ENCODE measurements at regions not wholly inside any gene's neighbourhood (a gene's known extent, or its start where the extent isn't known, plus 50 kb on each side); places are given as distances from the start of the nearest gene placed in this dataset.

GRCh38 chr7:106501605-106502580, 159.1 kb downstream of the CCDC71L start:
- DNase-seq (ENCODE audit: low read depth, low spot score) (no peak), ATAC-seq (no peak)
- no peak overlapping the region for H3K27ac ChIP-seq (ENCODE audit: low read depth, low read length)
- H3K9me3 ChIP-seq (ENCODE audit: control insufficient read depth in 1 of 2, insufficient read depth in 1 of 2, low read depth in 1 of 2, low read length in 2 of 2) = no peaks in the 10 kb centered on the region
- H3K9me2 ChIP-seq (ENCODE audit: insufficient read depth) = no peaks in the 10 kb centered on the region
- H3K4me1 ChIP-seq (ENCODE audit: control insufficient read depth in 1 of 2, insufficient read depth in 2 of 2, low read length in 2 of 2) = no peaks in the 10 kb centered on the region
- no peak overlapping the region for H3K4me2 ChIP-seq (ENCODE audit: low read length)
- peak overlapping the region; percentile 12 for H2AFZ ChIP-seq (ENCODE audit: low read depth, low read length, poor library complexity, severe bottlenecking)
- TF ChIP-seq RAD21 (IDR thresholded peaks at IDR 0.05; ENCODE audit: low read depth) (no peak), ELF1 (IDR thresholded peaks at IDR 0.05; ENCODE audit: borderline replicate concordance, low read depth) (no peak), FOSL1 (IDR thresholded peaks at IDR 0.05; ENCODE audit: low read depth) (no peak), CTCF (IDR thresholded peaks at IDR 0.05 in 2 of 3, conservative IDR thresholded peaks at IDR 0.05 in 1 of 3; ENCODE audit: borderline replicate concordance in 1 of 3, insufficient read depth in 1 of 3, low read depth in 2 of 3, low read length in 2 of 3) (no peak), ZBTB33 (IDR thresholded peaks at IDR 0.05; ENCODE audit: extremely low read depth, insufficient replicate concordance, low read length) (no peak), ATF3 (IDR thresholded peaks at IDR 0.05) (no peak)
- H3K9ac ChIP-seq (ENCODE audit: low read length) = no peak overlapping the region
- intact Hi-C loops (cut with micrococcal nuclease) = no loop called here
- no peaks in the 10 kb centered on the region for H3K79me2 ChIP-seq (ENCODE audit: insufficient read depth, low read length)
- no peaks in the 10 kb centered on the region for H3K27me3 ChIP-seq (ENCODE audit: insufficient read depth, low read length)
- RAD21 ChIA-PET (ENCODE audit: low non-redundant PET in 1 of 2, low total read pairs in 2 of 2, uncharacterized antibody in 2 of 2, unreplicated experiment in 2 of 2) = interaction anchor here in 1 of 2 experiments (0.7 kb wide), 1 partner anchor 745 kb away, joined by 6 read pairs; no protein-coding TSS in a partner anchor
- CTCF ChIA-PET = no interaction called here
- no peak overlapping the region for H3K4me3 ChIP-seq (replicated peaks in 1 of 2; ENCODE audit: low read depth in 1 of 2, low read length in 2 of 2)
- no peaks in the 10 kb centered on the region for H3K36me3 ChIP-seq (ENCODE audit: control insufficient read depth in 1 of 2, insufficient read depth in 2 of 2, low read length in 2 of 2)
- POLR2A ChIA-PET = interaction anchor here (0.7 kb wide), 1 partner anchor 12 kb away, joined by 3 read pairs; no protein-coding TSS in a partner anchor
- no peaks in the 10 kb centered on the region for H4K20me1 ChIP-seq (ENCODE audit: insufficient read depth)
- no TSS peak for BruUV-seq (replicated peaks)

Measured in HCT116 (cell line).